DMS153 (cell line): ENCODE measurements at regions not wholly inside any gene's neighbourhood (a gene's known extent, or its start where the extent isn't known, plus 50 kb on each side); places are given as distances from the start of the nearest gene placed in this dataset.

Experiments
- DNase-seq: peaks from one replicate; lab custom pipeline; 2025; lab: John Stamatoyannopoulos, UW

- no peak for DNase-seq
Observed at GRCh38 chr6:4404415-4404814, 269.0 kb upstream of the ECI2 start.

GRCh38 chr6:4403828-4404227 lies 268.5 kb upstream of the ECI2 start:
- no peak for DNase-seq

GRCh38 chr6:4403023-4403752 lies 267.8 kb upstream of the ECI2 start:
- DNase-seq: no peak

- no peak for DNase-seq
Observed at GRCh38 chr6:4402477-4402976, 267.2 kb upstream of the ECI2 start.

GRCh38 chr6:4401408-4402368 lies 266.3 kb upstream of the ECI2 start:
- no peak for DNase-seq

- no peak for DNase-seq
Observed at GRCh38 chr6:4399656-4400055, 264.3 kb upstream of the ECI2 start.

GRCh38 chr6:4398791-4399190 lies 263.4 kb upstream of the ECI2 start:
- no peak for DNase-seq

- no peak for DNase-seq
Observed at GRCh38 chr6:4397307-4397706, 261.9 kb upstream of the ECI2 start.

- DNase-seq: no peak
Observed at GRCh38 chr6:4396044-4396443, 260.7 kb upstream of the ECI2 start.

- DNase-seq: no peak
Observed at GRCh38 chr6:4395386-4395785, 260.0 kb upstream of the ECI2 start.

GRCh38 chr6:4394786-4395185 lies 259.4 kb upstream of the ECI2 start:
- DNase-seq: peak; percentile 89

GRCh38 chr6:4388675-4389074 lies 253.3 kb upstream of the ECI2 start:
- no peak for DNase-seq

GRCh38 chr6:4384656-4385055 lies 249.3 kb upstream of the ECI2 start:
- DNase-seq: no peak

- no peak for DNase-seq
Observed at GRCh38 chr6:4383910-4384638, 248.7 kb upstream of the ECI2 start.

- DNase-seq: no peak
Observed at GRCh38 chr6:4382362-4382853, 247.0 kb upstream of the ECI2 start.

GRCh38 chr6:4381381-4381780 lies 246.0 kb upstream of the ECI2 start:
- DNase-seq: no peak

GRCh38 chr6:4380881-4381281 lies 245.5 kb upstream of the ECI2 start:
- DNase-seq: no peak

GRCh38 chr6:4379958-4380357 lies 244.6 kb upstream of the ECI2 start:
- no peak for DNase-seq

GRCh38 chr6:4378319-4378996 lies 243.1 kb upstream of the ECI2 start:
- no peak for DNase-seq

GRCh38 chr6:4377603-4378002 lies 242.2 kb upstream of the ECI2 start:
- DNase-seq: no peak

- DNase-seq: no peak
Observed at GRCh38 chr6:4374216-4374615, 238.8 kb upstream of the ECI2 start.

- no peak for DNase-seq
Observed at GRCh38 chr6:4372866-4373265, 237.5 kb upstream of the ECI2 start.
